Cardiac fibroblast (primary cell): ENCODE measurements at regions not wholly inside any gene's neighbourhood (a gene's known extent, or its start where the extent isn't known, plus 50 kb on each side); places are given as distances from the start of the nearest gene placed in this dataset.

Experiments used
- DNase-seq, 2 donors: peaks; one replicate each; pipeline versions ENCODE4 v3.0.0 to v3.0.0-alpha.2; 2010; ENCODE audit warnings: low read depth in 2 of 2
- H3K4me3 ChIP-seq, 2 donors: replicated peaks in 1 of 2; 1 replicate in 1 of 2; 2 replicates in 1 of 2; pipeline ENCODE4 v1.5.1; 2011; ENCODE audit warnings: low read depth in 2 of 2, low read length in 2 of 2, mild to moderate bottlenecking in 2 of 2, moderate library complexity in 1 of 2
- TF ChIP-seq, protein P1 (sequence below): IDR thresholded peaks from one replicate; pipeline ENCODE4 v1.5.1; 2011; ENCODE audit warnings: low read depth, mild to moderate bottlenecking, low read length, inconsistent platforms

DNA sequence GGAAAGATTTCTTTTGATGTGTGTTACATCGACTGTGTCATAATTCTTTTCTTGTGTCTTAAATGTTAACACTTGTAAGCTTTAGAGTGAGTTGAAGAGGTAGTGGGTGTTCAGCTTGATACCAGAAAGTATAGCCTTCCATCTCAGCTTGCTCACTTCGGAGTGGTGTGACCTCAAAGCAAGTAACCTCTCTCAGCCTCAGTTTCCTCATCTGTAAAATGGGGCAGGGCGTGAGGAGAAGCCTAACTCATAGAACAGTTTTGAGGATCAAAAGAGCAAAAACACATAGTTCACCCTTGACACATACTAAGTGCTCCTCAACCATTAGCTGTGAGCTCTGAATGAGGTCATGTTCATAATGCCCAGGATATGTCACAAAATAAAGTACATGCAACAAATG, 434.8 kb upstream of the PROK2 start:
- DNase-seq, result no peak
- no peak overlapping the region for H3K4me3 ChIP-seq
- TF ChIP-seq, protein P1, sequence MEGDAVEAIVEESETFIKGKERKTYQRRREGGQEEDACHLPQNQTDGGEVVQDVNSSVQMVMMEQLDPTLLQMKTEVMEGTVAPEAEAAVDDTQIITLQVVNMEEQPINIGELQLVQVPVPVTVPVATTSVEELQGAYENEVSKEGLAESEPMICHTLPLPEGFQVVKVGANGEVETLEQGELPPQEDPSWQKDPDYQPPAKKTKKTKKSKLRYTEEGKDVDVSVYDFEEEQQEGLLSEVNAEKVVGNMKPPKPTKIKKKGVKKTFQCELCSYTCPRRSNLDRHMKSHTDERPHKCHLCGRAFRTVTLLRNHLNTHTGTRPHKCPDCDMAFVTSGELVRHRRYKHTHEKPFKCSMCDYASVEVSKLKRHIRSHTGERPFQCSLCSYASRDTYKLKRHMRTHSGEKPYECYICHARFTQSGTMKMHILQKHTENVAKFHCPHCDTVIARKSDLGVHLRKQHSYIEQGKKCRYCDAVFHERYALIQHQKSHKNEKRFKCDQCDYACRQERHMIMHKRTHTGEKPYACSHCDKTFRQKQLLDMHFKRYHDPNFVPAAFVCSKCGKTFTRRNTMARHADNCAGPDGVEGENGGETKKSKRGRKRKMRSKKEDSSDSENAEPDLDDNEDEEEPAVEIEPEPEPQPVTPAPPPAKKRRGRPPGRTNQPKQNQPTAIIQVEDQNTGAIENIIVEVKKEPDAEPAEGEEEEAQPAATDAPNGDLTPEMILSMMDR, result no peak

- TF ChIP-seq, protein P1, result no peak
- no peak overlapping the region for H3K4me3 ChIP-seq
- no peak for DNase-seq
Measured at GRCh38 chr3:72217570-72217969, 432.6 kb upstream of the PROK2 start.

DNA sequence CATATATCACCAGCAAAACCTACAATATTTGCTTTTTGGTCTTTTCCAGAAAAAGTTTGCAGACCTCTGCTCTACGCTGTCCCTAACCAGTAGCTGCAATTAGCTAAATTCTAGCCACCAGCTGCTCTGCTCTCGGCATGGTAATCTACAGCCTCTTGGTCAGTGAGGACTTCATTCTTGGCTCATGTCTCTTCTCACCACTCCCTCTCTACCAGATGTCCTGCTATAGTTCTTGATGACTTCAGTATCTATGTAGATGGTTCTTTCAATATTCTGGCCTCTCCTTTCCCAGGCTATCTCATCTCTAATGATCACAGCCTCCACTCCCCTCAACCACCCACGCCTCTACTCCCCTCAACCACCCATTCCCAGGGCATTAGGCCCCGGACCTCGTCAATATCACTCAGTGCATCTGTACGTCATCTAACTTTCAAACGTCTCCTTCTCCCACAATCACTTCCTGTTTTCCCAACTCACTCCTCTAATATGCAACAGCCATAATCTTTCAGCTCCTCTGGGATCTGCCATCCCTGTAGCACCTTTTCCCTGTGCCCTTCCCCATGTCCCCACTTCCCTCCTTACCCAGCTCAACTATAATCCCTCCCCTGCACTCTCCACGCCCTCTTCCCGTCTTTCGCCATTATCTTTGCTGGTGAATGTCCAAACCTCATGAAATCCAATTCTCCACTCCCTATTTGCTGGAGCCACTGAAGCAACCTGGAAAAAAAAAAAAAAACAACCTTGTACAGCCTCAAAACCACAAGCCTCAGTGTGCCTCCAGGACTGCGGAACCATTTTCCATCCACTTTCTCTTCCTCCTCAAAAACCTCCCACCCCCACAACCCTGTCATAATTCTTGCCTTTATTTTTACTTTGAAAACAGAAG, 429.4 kb upstream of the PROK2 start:
- no peak overlapping the region for H3K4me3 ChIP-seq
- TF ChIP-seq, protein P1, result no peak
- peak; percentile 28 to 81 for DNase-seq

GRCh38 chr3:72213296-72214065, 428.5 kb upstream of the PROK2 start:
- TF ChIP-seq, protein P1, result no peak
- H3K4me3 ChIP-seq, result no peak overlapping the region
- peak in 1 of 2 donors; percentile 43 for DNase-seq

DNA sequence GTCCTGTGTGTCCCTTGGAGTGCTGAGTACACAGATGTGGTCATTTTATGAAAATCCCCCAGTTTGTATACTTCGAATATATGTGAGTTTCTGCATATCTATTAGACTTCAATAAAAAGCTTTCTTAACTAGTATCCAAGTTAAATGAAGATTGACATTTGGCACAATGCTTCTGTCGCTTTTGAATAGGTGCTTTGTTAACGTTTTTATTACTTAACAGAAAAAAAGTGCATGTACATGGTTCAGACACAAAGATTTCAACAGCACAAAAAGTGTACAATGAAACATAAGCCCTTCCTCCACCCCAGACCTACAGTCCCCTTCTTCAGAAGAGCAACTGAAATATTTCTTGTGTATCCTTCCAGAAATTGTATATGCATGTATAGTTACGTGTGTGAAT, 427.4 kb upstream of the PROK2 start:
- no peak overlapping the region for H3K4me3 ChIP-seq
- no peak for DNase-seq
- TF ChIP-seq, protein P1, result no peak

DNA sequence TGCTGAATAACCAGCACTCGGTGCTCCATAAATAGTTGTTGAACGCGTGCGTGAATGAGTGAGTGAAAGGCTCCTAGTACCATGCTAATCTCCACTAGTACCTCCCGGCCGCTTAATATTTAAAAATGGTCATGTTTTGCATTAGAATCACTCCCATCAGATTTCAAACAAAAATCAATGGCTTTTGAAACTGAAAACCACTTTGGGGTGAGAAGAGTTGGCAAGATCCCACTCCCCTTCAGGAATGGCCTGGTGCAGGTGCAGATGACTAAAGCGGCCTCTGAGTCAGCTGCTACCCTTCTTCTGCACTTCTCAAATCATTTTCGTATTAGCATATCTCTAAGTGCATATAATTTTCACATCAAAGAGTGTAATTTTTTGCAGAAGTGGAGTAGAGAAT, 425.3 kb upstream of the PROK2 start:
- TF ChIP-seq, protein P1, result no peak
- no peak overlapping the region for H3K4me3 ChIP-seq
- no peak for DNase-seq
